GM21529 (cell line): ENCODE measurements at regions not wholly inside any gene's neighbourhood (a gene's known extent, or its start where the extent isn't known, plus 50 kb on each side); places are given as distances from the start of the nearest gene placed in this dataset.
"Not testable (repeated sequence)": the region's sequence is repeated elsewhere in the genome, so short reads cannot be mapped to it uniquely, and the experiment has no call there.

Experiments used
- ATAC-seq: cut with Tn5 transposase; IDR thresholded peaks from one replicate; pipeline ENCODE4 v1.9.1; 2021; ENCODE audit not compliant: unreplicated experiment

DNA sequence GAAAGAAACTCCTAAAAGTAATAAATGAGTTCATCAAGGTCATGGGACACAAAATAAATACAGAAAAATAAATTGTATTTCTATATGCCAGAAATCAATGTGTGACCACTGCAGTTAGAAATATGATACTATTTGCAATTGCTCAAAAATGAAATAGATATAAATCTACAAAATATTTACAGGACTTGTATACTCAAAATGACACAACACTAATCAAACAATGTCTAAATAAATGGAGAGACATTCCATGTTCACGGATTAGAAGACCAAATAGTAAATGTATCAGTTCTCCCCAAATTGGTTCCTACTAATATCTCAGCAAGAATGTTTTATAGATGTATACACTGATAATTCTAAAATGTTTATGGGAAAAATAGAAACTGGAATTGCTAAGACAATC is 345.3 kb downstream of the NR2F1-AS1 start:
- no peak for ATAC-seq

DNA sequence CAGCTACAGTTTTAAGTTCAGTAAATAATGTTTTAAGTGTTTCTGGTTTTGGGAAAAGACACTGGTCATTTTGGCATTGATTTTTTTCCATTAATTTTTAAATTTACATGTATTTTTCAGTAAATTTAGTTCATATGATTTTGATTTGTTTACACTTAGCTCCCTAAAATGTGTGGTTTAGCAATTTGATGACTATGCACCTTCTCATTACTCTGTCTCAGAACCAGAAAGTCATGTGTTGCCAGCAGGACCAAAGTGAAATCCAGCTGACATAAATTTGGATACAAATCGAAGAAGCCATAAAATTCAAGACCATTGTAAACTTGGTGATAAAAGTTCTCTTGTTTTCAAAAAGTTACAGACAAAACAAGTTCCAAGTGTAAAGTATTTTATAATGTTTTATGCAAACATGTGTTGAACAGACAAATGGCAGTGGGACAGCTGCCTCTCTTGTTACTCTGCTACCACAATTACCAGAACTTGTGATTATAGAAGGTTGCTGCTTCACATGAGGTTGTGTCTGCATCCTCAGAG is 354.8 kb downstream of the NR2F1-AS1 start:
- no peak for ATAC-seq

DNA sequence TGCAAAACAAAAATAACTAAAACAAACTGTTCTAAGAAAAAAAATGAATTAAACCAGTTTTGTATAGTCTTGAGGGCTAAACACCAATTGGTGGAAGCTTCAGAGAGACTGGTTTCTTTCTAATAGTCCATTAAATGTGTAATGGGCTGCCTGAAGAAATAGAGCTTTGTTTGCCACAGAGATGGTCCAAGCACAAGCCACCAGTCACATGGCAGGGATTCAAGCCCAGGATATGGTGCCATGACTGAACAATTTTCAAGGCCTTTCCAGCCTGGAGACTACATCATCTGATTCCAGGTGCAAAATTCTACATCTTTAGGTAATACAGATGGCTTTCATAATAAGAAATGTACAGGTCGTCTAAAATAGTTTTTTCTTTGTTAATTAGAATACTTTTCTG is 355.3 kb downstream of the NR2F1-AS1 start:
- ATAC-seq, result no peak

DNA sequence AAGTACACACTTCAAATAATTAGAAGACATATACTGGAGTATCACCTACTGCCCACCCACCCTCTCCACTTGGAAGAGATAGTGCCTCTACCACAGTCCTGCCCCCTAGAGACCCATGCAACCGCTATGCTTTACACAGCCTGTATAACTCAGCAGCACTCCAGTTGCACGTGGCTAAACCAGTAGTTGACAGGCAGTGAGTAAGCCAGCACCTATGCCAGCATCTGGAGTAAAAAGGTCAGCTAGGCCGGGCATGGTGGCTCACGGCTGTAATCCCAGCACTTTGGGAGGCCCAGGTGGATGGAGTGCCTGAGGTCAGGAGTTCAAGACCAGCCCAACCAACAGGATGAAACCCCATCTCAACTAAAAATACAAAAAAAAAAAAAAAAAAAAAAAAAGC is 356.4 kb downstream of the NR2F1-AS1 start:
- no peak for ATAC-seq

DNA sequence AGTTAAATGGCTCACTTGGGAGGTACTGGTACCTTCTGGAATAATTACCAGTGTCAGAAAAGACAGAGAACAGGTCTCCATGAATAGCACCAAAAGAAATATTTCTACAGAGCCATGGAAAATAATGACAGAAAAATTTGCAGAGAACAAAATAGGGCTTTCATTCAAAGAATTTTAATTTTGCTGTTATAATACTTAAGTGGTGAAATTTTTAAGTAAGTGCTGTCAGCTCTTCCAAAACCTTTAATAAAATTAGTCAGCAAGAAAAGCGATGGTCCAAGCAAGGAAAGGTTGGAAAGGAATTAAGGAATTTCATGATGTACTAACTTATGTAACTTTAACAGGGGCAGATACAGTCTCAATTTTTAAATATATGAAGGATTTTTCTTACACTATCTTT is 359.2 kb downstream of the NR2F1-AS1 start:
- ATAC-seq, result no peak

DNA sequence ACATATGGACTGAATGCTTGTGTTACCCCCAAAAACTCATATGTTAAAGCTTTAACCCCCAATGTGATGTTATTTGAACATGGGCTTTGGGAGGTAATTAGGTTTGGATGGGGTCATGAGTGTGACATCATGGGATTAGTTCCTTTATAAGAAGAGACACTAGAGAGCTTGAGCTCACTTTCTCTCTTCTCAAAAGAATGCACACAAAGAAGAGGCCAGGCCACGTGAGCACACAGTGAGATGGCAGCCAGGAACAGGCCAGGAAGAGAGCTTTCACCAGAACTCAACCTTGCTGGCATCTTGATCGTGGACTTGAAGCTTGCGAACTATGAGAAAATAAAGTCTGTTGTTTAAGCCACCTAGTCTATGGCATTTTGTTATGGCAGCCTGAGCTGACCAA is 360.6 kb downstream of the NR2F1-AS1 start:
- no peak for ATAC-seq

DNA sequence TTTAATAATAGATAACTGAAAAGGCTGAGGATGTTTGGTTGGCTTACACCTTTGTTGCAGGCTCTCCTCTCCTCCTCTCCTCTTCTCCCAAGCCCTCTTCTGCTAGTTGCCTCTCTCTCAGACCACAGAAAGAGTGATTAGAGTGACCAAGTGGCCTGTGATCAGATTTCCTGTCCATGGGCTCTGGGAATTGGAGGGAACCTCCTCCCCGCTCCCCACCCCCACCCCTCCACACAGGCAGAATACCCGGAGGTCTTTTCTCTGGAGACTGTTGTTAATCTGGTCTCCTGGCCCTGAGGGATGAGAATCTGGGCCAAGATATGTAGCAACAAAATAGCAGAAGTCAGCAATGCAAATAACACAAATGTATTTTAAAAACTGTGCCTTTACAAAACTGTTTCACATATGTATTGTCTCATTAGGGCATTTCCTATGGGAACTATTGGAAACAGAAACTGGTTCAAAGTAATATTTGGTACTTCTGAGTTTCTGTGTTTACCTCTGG is 361.3 kb downstream of the NR2F1-AS1 start:
- no peak for ATAC-seq

DNA sequence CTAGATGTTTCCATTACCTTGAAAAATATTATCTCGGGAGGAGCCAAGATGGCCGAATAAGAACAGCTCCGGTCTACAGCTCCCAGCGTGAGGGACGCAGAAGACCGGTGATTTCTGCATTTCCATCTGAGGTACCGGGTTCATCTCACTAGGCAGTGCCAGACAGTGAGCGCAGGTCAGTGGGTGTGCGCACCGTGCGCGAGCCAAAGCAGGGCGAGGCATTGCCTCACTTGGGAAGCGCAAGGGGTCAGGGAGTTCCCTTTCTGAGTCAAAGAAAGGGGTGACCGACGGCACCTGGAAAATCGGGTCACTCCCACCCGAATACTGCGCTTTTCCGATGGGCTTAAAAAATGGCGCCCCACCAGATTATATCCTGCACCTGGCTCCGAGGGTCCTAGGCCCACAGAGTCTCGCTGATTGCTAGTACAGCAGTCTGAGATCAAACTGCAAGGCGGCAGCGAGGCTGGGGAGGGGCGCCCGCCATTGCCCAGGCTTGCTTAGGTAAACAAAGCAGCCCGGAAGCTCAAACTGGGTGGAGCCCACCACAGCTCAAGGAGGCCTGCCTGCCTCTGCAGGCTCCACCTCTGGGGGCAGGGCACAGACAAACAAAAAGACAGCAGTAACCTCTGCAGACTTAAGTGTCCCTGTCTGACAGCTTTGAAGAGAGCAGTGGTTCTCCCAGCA is 367.8 kb downstream of the NR2F1-AS1 start:
- ATAC-seq, result not testable (repeated sequence)

DNA sequence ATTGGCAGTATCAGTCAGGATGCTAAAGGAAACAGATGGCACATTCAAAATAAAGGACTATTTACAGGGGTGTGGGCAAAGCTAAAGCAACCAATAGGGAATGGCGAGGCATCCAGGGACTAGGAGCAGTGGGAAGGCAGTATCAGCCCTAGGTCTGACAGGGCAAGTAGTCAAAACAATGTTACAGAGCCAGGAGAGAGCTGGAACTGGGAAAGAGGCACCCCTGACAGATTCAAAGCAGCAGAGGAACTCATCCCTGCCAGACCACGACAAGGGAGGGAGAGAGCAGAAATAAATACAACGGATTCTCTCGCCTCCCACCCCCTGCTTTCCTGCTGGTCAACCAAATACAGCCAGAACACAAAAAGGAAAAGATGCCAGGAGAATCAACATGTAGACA is 371.5 kb downstream of the NR2F1-AS1 start:
- no peak for ATAC-seq

DNA sequence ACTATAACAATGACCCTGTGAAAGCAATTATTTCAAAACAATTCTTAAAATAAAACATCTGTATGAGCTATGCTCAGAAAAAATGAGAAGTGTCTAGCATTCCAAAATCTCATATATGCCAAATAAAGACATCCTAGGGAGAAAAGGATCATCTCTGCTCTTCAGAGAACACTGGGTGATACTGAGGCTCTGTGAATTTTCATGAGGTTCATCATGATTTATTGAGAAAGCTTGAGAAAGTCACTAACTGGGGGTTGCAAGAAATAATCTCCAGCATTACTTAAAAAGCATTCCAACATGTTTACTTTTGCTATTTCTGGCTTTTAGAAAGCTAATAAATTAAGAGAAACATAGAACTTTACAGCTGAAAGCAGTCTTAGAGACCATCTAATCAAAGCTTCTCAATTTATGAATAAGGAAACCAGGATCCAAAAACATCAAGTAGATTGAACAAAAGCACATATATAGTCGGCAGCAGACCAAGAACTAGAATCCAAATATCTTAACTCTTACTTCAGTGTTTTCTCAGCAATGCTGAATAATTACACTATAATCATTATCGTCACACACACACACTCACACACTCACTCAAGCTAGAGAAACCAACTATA is 372.8 kb downstream of the NR2F1-AS1 start:
- ATAC-seq, result no peak

DNA sequence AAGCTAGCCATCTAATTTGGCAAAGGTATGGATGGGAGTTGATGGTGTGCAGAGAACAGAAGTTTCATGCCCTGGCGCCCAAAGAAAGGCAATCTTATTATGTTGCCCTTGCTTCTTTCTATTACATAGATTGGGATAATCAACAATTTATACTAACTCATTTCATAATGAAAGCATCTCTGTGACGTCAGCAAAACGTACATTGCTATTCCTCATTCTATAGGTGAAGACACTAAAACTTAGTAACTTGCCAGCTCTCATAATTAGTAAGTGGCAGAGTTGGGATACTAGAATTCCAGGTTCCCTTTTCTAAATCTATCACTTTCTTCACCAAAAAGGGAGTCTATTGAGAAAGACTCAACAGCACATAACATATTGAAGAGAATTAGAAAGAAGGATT is 374.8 kb downstream of the NR2F1-AS1 start:
- no peak for ATAC-seq

DNA sequence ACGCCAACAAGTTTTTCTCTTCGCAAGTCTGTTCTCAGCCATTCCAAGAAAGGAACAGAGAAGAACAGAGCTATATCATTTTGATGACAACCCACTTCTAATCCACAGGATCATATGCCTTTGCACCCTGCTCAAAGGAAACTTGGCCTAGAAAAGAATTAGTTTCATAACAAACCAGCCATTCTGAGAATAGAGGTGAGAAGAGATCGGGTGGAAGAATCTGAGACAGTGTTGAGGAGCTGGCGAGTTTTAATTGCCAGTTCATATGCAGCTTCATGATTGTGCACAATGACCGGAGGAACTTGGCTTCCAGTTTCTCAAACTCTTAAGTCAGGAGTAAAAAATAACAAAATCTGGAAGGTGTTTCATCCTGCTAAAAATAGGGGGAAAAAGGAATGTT is 380.0 kb downstream of the NR2F1-AS1 start:
- ATAC-seq, result no peak

DNA sequence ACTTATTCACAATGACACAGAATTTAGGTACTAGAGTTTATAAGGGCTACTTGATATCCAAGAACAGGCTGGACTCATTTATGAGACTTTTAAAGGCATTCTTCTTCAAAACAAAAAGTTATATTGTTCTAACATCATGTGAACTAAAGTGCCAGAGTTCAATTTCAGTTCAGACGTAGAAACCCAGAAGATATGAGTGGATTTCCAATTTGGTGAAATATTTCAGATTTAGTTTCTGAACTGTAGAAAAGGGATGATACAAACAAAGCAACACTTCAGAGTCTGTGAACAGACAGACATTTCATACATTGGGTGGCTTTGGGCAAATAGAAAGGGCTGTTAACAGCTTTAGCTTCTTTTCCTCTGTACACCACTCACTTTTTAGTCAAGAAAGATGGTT is 384.0 kb downstream of the NR2F1-AS1 start:
- no peak for ATAC-seq

DNA sequence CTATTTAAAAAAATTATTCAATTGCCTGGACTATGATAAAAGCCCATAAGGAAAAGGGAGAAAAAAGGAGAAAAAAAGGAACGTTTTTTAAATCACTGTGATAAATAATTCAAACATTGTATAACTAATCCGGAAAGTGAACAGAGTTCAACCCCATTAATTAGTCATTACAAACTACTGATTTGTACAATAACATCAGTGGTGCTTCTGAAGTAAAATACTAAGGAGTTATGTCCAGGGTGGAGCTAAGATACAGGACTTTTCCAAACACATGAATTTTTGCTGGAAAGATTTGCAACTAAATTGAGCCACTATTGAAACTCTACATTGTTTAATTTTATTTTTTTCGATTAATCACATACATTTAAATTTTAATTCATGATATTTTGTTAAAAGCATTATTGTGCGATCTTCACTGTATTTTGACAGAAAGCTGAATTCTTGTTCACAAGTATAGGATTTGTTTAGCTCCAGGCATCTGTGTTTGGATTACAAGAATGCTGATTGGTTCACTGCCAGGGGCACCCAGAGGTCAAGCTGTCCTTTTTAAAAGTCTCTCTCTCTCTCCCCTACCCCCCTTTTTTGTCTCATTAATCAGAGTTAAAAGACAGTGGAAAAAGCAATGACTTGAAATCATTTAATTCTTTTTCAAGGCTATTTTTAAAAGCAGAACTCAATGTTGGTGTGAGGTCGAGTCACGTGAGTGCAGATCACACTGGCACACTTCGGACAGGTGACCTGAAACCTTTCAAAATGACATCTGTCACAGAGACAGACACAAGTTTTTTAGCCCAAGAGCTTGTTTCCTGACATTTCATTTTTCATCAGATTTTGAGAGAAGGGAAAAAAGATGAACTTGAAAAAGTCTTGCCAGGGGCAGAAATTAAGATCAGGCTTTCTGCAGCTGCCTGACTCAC is 387.3 kb downstream of the NR2F1-AS1 start:
- ATAC-seq, result no peak

DNA sequence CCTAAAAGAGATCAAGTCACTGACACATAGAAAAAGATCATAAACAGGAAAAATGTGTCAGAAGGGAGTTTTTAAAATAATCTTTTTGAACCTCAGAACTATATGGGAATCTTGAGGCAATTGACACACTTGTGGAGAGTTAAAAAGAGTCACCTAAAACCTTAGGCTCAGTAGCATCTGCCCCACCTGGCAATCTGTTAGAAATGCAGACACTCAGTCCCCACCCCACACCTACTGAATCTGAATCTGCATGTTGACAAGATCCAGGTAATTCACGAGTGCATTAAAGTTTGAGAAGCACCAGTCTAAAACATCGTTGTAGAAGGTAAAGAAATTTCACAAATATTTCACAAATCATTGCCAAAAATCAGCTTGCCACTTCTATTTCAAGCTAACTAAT is 388.3 kb downstream of the NR2F1-AS1 start:
- no peak for ATAC-seq

DNA sequence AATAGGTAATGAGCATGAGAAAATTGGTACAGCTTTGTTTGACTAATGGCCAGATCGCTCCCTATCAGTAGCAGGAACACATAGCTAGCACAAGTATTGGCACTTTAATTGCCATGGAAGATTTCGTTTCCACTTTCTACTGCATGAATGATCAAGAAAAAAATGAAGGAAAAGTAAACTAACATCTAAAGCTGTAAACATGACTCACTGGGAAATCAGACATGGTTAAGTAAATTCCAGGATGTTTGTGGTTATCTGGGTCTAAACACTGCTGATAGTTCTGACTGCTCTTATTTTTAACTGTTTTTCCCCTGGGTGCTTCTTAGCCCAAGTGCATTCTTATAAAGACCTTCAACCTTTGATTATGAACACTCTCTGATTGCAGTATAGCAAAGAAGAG is 388.9 kb downstream of the NR2F1-AS1 start:
- ATAC-seq, result no peak

DNA sequence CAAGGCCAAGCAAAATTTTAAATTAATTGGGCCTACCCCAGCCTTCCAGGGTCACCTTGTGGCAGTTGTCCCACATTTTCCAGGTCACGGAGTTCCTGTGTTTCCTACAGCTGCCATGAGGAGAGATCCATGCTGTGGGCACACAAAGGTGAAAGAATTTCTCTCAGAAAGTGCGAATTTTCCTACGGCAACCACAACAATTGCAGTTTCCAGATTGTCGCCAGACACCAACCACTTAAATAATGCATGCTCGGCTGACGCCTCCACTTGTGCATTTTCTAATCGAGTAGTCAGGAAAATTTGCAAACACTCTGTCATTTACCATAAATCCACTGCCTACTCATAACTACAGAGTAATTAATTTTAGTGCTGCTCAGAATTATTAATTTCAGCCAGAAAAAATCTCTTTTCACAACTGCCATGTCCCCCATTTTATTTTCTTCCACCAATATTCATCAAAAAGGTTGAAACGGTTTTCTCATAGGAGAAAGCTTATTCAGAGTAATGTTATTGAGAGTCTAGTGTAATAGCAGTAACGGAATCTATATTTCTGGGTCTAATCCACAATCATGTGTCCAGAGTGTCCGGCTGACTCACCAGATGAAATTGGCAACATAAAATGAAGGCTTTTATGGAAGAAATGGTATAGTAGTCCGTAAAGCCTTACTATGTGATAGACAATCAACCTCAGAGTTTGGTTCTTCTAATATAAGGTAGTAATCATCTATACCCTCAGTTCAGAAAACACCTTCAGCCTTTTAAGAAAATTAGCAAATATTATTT is 389.8 kb downstream of the NR2F1-AS1 start:
- no peak for ATAC-seq

DNA sequence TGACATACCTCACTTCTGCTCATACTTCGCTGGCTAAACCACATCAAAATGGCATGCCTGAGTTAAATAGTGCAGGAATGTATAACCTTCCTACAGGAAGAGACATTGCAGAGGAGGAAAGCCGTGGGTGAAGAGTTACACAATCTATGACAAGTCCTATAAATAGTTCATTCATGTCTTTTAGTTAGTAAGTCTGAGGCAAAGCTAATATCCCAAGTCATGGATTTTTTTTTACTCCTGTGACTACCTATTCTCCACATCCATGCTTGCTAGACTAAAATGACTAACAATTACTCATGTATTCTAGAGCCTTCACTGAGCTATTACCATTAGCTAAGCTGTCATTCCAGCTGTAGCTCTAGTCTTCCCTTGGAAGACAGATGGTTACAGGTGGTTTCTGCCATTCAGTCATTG is 391.3 kb downstream of the NR2F1-AS1 start:
- no peak for ATAC-seq

DNA sequence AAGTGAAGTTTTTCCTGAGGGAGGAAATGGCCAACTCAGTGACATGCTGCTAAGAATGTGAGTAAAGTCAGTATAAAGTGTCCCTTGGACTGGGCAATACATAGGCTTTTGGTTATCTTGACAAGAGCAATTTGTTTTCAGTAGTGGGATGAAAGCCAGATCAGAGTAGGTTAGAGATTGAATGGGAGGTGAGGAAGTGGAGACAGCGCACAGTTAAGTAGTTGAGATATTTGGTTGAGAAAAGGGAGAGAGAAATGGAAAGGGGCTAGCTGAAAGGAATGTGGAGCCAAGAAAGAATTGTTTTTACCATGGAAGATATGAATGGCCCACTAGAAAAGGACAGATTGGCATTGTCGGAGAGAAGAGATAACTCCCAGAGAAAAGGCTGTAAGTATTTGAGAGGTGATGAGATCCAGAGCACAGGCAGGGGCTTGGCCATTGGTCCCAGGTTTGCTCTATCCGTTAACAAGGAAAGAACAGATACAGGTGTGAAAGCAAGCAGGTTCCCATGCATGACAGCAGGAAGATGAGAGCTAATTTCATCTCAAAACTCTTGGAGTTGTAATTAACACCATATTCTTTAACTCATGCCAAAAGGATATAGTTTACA is 392.0 kb downstream of the NR2F1-AS1 start:
- no peak for ATAC-seq

DNA sequence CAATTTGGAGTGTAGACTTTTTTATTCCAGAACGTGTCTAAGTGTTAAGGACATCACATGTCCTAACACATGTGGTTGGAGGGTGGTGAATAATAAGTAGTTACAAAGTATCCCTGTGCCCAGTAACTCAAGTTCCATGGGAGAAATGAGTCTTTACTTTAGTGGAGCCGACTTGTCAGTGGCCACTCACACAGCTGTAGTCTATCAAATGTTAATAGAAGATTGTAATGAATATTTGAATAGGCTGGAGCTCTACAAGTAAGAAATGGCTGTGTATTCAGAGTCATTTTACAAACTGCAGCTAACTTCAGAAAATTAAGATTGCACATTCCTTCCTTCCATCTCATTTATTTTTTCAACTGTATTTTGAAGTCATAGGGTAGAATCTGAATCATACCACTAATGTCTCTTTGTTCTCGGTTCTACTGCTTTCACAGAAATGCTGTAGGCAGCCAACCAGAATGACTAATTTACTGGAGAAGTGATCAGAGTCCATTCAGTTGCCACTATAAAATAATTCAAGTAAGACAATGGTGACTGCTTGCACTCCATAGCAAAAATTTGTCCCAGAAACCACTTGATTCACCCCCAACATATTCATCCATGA is 394.8 kb downstream of the NR2F1-AS1 start:
- ATAC-seq, result no peak
